ENCODE measurements at regions not wholly inside any gene's neighbourhood (a gene's known extent, or its start where the extent isn't known, plus 50 kb on each side); places are given as distances from the start of the nearest gene placed in this dataset.

DNA sequence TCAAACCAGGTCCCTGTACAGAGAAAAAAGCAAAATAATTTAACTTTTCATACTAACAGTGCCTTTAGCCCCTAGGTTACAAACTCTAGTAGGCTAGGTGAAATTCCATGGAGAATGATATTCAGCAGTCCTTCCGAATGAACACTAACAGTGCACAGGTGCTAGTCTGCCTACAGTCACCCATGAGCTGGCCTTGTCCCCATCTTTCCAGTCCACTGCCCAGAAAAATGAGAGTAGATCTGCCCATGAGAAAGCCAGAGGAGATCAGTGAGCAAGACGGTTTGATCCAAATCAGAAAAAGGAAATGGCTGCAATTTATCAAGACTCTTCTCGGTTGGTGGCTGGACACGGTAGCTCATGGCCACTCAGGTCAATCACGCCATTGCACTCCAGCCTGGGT is 524.9 kb downstream of the FGF9 start:
- TF ChIP-seq, protein P1, sequence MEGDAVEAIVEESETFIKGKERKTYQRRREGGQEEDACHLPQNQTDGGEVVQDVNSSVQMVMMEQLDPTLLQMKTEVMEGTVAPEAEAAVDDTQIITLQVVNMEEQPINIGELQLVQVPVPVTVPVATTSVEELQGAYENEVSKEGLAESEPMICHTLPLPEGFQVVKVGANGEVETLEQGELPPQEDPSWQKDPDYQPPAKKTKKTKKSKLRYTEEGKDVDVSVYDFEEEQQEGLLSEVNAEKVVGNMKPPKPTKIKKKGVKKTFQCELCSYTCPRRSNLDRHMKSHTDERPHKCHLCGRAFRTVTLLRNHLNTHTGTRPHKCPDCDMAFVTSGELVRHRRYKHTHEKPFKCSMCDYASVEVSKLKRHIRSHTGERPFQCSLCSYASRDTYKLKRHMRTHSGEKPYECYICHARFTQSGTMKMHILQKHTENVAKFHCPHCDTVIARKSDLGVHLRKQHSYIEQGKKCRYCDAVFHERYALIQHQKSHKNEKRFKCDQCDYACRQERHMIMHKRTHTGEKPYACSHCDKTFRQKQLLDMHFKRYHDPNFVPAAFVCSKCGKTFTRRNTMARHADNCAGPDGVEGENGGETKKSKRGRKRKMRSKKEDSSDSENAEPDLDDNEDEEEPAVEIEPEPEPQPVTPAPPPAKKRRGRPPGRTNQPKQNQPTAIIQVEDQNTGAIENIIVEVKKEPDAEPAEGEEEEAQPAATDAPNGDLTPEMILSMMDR (IDR thresholded peaks at IDR 0.05): no peak
- TF ChIP-seq POLR2A (IDR thresholded peaks at IDR 0.05): no peak

All from testis (tissue), 2 donors.